ENCODE measurements at regions not wholly inside any gene's neighbourhood (a gene's known extent, or its start where the extent isn't known, plus 50 kb on each side); places are given as distances from the start of the nearest gene placed in this dataset.

DNA sequence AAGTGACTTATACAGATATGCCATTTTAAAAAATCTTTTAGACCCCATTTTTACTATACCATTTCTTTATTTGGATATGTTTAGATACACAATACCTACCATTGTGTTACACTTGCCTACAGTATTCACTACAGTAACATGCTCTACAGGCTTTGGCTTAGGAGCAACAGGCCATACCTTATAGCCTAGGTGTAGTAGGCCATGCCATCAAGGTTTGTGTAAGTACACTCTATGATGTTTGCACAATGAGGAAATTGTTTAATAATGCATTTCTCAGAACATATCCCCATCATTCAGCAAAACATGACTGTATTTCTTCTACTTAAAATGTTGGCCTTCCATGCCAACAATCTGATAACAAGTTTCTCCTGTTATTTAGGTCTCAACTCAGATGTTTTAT lies 1559.5 kb upstream of the TENM4 start:
- TF ChIP-seq, protein P1, sequence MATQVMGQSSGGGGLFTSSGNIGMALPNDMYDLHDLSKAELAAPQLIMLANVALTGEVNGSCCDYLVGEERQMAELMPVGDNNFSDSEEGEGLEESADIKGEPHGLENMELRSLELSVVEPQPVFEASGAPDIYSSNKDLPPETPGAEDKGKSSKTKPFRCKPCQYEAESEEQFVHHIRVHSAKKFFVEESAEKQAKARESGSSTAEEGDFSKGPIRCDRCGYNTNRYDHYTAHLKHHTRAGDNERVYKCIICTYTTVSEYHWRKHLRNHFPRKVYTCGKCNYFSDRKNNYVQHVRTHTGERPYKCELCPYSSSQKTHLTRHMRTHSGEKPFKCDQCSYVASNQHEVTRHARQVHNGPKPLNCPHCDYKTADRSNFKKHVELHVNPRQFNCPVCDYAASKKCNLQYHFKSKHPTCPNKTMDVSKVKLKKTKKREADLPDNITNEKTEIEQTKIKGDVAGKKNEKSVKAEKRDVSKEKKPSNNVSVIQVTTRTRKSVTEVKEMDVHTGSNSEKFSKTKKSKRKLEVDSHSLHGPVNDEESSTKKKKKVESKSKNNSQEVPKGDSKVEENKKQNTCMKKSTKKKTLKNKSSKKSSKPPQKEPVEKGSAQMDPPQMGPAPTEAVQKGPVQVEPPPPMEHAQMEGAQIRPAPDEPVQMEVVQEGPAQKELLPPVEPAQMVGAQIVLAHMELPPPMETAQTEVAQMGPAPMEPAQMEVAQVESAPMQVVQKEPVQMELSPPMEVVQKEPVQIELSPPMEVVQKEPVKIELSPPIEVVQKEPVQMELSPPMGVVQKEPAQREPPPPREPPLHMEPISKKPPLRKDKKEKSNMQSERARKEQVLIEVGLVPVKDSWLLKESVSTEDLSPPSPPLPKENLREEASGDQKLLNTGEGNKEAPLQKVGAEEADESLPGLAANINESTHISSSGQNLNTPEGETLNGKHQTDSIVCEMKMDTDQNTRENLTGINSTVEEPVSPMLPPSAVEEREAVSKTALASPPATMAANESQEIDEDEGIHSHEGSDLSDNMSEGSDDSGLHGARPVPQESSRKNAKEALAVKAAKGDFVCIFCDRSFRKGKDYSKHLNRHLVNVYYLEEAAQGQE (IDR thresholded peaks at IDR 0.05; ENCODE audit: low read depth) = no peak
- TF ChIP-seq YY1 (IDR thresholded peaks at IDR 0.05; ENCODE audit: low read depth) (no peak), CEBPB (IDR thresholded peaks at IDR 0.05) (no peak), ZBTB7A (IDR thresholded peaks at IDR 0.05; ENCODE audit: low read depth) (no peak), NFIC (IDR thresholded peaks at IDR 0.05) (no peak), RAD21 (IDR thresholded peaks at IDR 0.05; ENCODE audit: low read depth) (no peak), FOXM1 (IDR thresholded peaks at IDR 0.05; ENCODE audit: borderline replicate concordance, low read depth) (no peak), EGR1 (IDR thresholded peaks at IDR 0.05) (no peak), CREB1 (IDR thresholded peaks at IDR 0.05; ENCODE audit: low read depth) (no peak), TCF12 (IDR thresholded peaks at IDR 0.05; ENCODE audit: low read depth) (no peak), TEAD4 (IDR thresholded peaks at IDR 0.05) (no peak), EP300 (IDR thresholded peaks at IDR 0.05; ENCODE audit: borderline replicate concordance) (no peak)
- TF ChIP-seq, protein P2, sequence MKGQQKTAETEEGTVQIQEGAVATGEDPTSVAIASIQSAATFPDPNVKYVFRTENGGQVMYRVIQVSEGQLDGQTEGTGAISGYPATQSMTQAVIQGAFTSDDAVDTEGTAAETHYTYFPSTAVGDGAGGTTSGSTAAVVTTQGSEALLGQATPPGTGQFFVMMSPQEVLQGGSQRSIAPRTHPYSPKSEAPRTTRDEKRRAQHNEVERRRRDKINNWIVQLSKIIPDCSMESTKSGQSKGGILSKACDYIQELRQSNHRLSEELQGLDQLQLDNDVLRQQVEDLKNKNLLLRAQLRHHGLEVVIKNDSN (IDR thresholded peaks at IDR 0.05) = no peak
- TF ChIP-seq, protein P3, sequence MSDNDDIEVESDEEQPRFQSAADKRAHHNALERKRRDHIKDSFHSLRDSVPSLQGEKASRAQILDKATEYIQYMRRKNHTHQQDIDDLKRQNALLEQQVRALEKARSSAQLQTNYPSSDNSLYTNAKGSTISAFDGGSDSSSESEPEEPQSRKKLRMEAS (IDR thresholded peaks at IDR 0.05) = no peak

All from Ishikawa (cell line).